ENCODE measurements at regions not wholly inside any gene's neighbourhood (a gene's known extent, or its start where the extent isn't known, plus 50 kb on each side); places are given as distances from the start of the nearest gene placed in this dataset.

DNA sequence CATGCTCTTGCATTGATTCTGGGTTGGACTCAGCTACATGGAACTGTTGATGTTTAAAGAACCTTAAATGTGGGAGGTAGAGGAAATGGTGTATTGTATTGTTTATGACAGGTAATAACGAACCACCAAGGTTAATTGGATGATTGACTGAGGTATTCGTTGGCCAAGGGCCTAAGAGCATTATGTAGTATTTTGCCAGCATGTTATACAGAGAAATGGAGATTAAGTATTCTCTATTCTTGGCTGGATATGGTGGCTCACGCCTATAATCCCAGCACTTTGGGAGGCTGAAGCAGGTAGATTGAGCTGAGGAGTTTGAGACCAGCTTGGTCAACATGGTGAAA lies 59.0 kb upstream of the CDK20 start:
- DNase-seq = no peak

DNA sequence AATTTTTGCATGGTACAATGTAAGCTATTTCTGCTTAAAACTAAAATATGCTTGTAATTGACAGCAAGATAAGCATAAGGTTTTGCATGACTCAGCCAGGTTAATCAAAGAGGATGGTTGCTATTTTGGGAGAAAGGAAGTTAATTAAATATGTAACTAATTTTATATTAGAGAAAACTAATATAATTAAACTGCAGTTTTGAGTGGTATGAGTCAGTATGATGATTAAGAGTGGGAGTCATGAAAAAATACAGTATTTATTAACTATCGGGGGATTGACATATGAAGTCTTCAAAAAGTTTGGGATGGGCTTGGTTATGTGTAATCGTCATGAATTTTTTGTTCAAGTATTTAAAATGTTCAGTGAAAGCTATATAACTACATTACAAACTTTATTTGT lies 54.0 kb upstream of the CDK20 start:
- DNase-seq = no peak

DNA sequence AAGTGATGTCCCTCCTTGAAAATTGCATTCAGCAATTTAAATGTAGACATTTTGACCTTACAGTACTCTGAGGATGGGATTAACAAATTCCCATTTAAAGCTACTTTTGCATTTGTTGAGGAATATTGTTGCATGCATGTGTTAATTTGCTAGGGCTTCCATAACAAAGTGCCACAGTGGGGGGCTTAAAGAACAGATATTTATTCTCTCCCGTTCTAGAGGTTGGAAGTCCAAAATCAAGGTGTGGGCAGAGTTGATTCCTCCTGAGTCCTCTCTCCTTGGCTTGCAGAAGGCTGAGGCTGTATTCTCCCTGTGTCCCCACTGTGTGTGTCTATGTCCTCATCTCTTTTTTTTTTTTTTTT lies 51.8 kb upstream of the CDK20 start:
- DNase-seq = no peak

DNA sequence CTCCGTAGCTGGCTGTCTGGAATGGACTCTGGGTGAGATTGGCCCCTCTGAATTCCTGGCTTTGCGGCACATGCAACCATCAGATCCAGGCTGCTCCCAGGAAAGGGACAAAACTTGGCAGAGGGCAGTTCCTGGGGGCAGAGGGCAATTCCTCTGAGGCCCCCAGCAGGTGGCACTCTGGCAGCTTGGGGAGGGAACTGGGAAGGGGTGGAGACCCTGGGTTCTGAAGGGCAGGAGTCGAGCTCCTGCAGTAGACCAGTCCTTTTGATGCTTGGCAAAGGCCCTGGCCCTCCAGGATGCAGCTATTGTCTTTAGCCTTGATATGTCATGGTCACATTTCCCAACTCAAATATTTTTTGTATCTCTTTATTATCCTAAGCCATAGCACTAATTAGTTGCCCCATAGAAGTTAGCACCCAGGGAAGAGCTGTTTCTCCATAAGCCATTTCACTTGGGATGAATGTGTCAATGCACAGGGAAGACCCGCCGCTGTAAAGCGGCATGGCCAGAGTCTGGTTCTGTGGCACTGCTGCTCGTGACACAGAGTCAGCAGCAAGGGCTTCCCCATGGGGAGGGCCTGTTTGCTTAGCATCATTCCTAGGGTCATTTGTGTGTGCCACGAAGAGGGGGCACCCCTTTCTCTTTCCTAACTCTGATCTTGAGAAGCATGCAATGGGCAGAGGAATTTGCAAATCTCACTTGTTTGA lies 51.2 kb upstream of the CDK20 start:
- DNase-seq = no peak

DNA sequence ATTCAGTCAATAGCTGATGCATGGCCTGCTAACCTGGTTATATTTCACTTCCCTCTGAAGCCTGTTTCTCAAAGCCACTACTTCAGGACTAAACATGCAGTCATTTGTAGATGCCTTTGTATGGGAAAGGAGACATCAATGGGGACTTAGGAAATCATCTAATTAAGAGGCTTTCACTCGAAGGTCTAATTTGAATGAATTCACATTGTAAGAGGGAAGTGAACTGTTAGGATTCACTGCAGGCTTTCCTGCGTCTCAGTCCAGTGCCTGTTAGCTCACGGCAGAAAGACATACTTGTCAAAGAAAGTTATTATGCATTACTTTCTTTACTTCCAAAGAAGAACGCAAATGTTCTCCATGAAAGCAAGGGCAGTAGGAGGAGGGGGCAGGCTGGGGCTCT lies 50.6 kb upstream of the CDK20 start:
- no peak for DNase-seq

Data from activated T-cell treated with anti-CD3 and anti-CD28 coated beads, Interleukin-2, amount 50 U/mL, for 48 hours (primary cell).